SK-N-SH treated with all-trans-retinoic acid at 6 μM for 48 hours (cell line): ENCODE measurements at regions not wholly inside any gene's neighbourhood (a gene's known extent, or its start where the extent isn't known, plus 50 kb on each side); places are given as distances from the start of the nearest gene placed in this dataset.
"Not testable (repeated sequence)": the region's sequence is repeated elsewhere in the genome, so short reads cannot be mapped to it uniquely, and the experiment has no call there.

Source experiments
- ARNTL ChIP-seq: fragments of 450-650 bp; formaldehyde crosslinking; IDR thresholded peaks from 2 replicates; pipeline ENCODE4 v1.5.0; 2020; ENCODE audit warnings: low read depth, mild to moderate bottlenecking, moderate library complexity, borderline replicate concordance
- CREB5 ChIP-seq: fragments of 250-450 bp; sonication (Bioruptor Pico); IDR thresholded peaks from 2 replicates; pipeline ENCODE4 v1.5.1; 2020; ENCODE audit warnings: low read depth, mild to moderate bottlenecking, moderate library complexity
- OSR1 ChIP-seq: fragments of 250-450 bp; sonication (Bioruptor Pico); IDR thresholded peaks from 2 replicates; pipeline ENCODE4 v1.8.0; 2022; ENCODE audit warnings: moderate library complexity, mild to moderate bottlenecking, inconsistent platforms
- TCF4 ChIP-seq: fragments of 250-450 bp; sonication (Bioruptor Pico); IDR thresholded peaks from 2 replicates; pipeline ENCODE4 v1.8.0; 2021; ENCODE audit warnings: mild to moderate bottlenecking, moderate library complexity, borderline replicate concordance
- TF ChIP-seq, protein P1 (sequence below): fragments of 250-450 bp; sonication (Bioruptor Pico); IDR thresholded peaks from 2 replicates; pipeline ENCODE4 v1.8.0; 2020; ENCODE audit warnings: mild to moderate bottlenecking, moderate library complexity, borderline replicate concordance

- not testable (repeated sequence) for TF ChIP-seq TCF4 (CRISPR knock-in tag); ARNTL (CRISPR knock-in tag); OSR1 (CRISPR knock-in tag); CREB5
- TF ChIP-seq, protein P1, sequence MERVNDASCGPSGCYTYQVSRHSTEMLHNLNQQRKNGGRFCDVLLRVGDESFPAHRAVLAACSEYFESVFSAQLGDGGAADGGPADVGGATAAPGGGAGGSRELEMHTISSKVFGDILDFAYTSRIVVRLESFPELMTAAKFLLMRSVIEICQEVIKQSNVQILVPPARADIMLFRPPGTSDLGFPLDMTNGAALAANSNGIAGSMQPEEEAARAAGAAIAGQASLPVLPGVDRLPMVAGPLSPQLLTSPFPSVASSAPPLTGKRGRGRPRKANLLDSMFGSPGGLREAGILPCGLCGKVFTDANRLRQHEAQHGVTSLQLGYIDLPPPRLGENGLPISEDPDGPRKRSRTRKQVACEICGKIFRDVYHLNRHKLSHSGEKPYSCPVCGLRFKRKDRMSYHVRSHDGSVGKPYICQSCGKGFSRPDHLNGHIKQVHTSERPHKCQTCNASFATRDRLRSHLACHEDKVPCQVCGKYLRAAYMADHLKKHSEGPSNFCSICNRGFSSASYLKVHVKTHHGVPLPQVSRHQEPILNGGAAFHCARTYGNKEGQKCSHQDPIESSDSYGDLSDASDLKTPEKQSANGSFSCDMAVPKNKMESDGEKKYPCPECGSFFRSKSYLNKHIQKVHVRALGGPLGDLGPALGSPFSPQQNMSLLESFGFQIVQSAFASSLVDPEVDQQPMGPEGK (CRISPR knock-in tag): not testable (repeated sequence)
Measured at GRCh38 chr11:67938964-67939363, 64.9 kb downstream of the UNC93B1 start.
